RPMI8226 (cell line): ENCODE measurements at regions not wholly inside any gene's neighbourhood (a gene's known extent, or its start where the extent isn't known, plus 50 kb on each side); places are given as distances from the start of the nearest gene placed in this dataset.
"Not testable (repeated sequence)": the region's sequence is repeated elsewhere in the genome, so short reads cannot be mapped to it uniquely, and the experiment has no call there.

Experiments used
- DNase-seq: peaks from one replicate; pipeline ENCODE4 v3.0.0-alpha.2; 2015

GRCh38 chr1:149157409-149157808 lies 54.1 kb upstream of the NBPF9 start:
- DNase-seq = not testable (repeated sequence)

- not testable (repeated sequence) for DNase-seq
These were observed 55.0 kb upstream of the NBPF9 start for GRCh38 chr1:149158308-149158707.

- DNase-seq = not testable (repeated sequence)
These were observed 59.7 kb upstream of the NBPF9 start for GRCh38 chr1:149163063-149163444.

GRCh38 chr1:149174765-149175164 lies 71.4 kb upstream of the NBPF9 start:
- DNase-seq = peak; percentile 50

GRCh38 chr1:149175812-149176211 lies 72.5 kb upstream of the NBPF9 start:
- DNase-seq = not testable (repeated sequence)

GRCh38 chr1:149176453-149177316 lies 73.3 kb upstream of the NBPF9 start:
- DNase-seq = peak; percentile 41

GRCh38 chr1:149190742-149191141 lies 87.4 kb upstream of the NBPF9 start:
- DNase-seq = not testable (repeated sequence)

- DNase-seq = not testable (repeated sequence)
These were observed 93.3 kb upstream of the NBPF9 start for GRCh38 chr1:149196651-149197050.

GRCh38 chr1:149200567-149200966 lies 97.2 kb upstream of the NBPF9 start:
- peak; percentile 8 for DNase-seq

- DNase-seq = not testable (repeated sequence)
These were observed 98.9 kb upstream of the NBPF9 start for GRCh38 chr1:149202283-149202682.

GRCh38 chr1:149204396-149204795 lies 101.0 kb upstream of the NBPF9 start:
- DNase-seq = not testable (repeated sequence)

- DNase-seq = not testable (repeated sequence)
These were observed 105.5 kb upstream of the NBPF9 start for GRCh38 chr1:149208836-149209235.

- DNase-seq = not testable (repeated sequence)
These were observed 108.5 kb upstream of the NBPF9 start for GRCh38 chr1:149211757-149212420.

GRCh38 chr1:149212946-149213345 lies 109.6 kb upstream of the NBPF9 start:
- not testable (repeated sequence) for DNase-seq

- DNase-seq = not testable (repeated sequence)
These were observed 110.3 kb upstream of the NBPF9 start for GRCh38 chr1:149213673-149214072.

GRCh38 chr1:149218080-149218988 lies 115.0 kb upstream of the NBPF9 start:
- not testable (repeated sequence) for DNase-seq

GRCh38 chr1:149219539-149219938 lies 116.2 kb upstream of the NBPF9 start:
- DNase-seq = not testable (repeated sequence)

- not testable (repeated sequence) for DNase-seq
These were observed 117.2 kb upstream of the NBPF9 start for GRCh38 chr1:149220463-149221074.

GRCh38 chr1:149227933-149228665 lies 124.7 kb upstream of the NBPF9 start:
- not testable (repeated sequence) for DNase-seq

- DNase-seq = not testable (repeated sequence)
These were observed 125.6 kb upstream of the NBPF9 start for GRCh38 chr1:149228672-149229585.
